HEK293T (cell line): ENCODE measurements at regions not wholly inside any gene's neighbourhood (a gene's known extent, or its start where the extent isn't known, plus 50 kb on each side); places are given as distances from the start of the nearest gene placed in this dataset.

Source experiments
- ARNT ChIP-seq: fragments of 450-650 bp; IDR thresholded peaks from 2 replicates; pipeline ENCODE4 v1.6.1; 2017; ENCODE audit warnings: mild to moderate bottlenecking
- BHLHE40 ChIP-seq: fragments of 450-650 bp; IDR thresholded peaks from 2 replicates; pipeline ENCODE4 v1.6.1; 2016; ENCODE audit warnings: mild to moderate bottlenecking, moderate library complexity, borderline replicate concordance
- CTBP1 ChIP-seq: fragments of 450-650 bp; IDR thresholded peaks from 2 replicates; pipeline ENCODE4 v1.6.1; 2016; ENCODE audit warnings: borderline replicate concordance
- ELF4 ChIP-seq: fragments of 450-650 bp; IDR thresholded peaks from 2 replicates; pipeline ENCODE4 v1.6.1; 2017; ENCODE audit warnings: antibody characterized with exemption
- FOXA1 ChIP-seq: fragments of 450-650 bp; IDR thresholded peaks from 2 replicates; pipeline ENCODE4 v1.6.1; 2016; ENCODE audit warnings: mild to moderate bottlenecking
- FOXK2 ChIP-seq: fragments of 450-650 bp; IDR thresholded peaks from 2 replicates; pipeline ENCODE4 v1.6.1; 2016; ENCODE audit warnings: mild to moderate bottlenecking
- FOXM1 ChIP-seq: fragments of 450-650 bp; IDR thresholded peaks from 2 replicates; pipeline ENCODE4 v1.6.1; 2017; ENCODE audit warnings: mild to moderate bottlenecking, borderline replicate concordance
- HDGF ChIP-seq: fragments of 450-650 bp; IDR thresholded peaks from 2 replicates; pipeline ENCODE4 v1.6.1; 2017; ENCODE audit warnings: antibody characterized with exemption, borderline replicate concordance
- PKNOX1 ChIP-seq: fragments of 450-650 bp; IDR thresholded peaks from 2 replicates; pipeline ENCODE4 v1.6.1; 2016
- SP1 ChIP-seq: fragments of 450-650 bp; IDR thresholded peaks from 2 replicates; pipeline ENCODE4 v1.6.1; 2017
- TARDBP ChIP-seq: fragments of 450-650 bp; IDR thresholded peaks from 2 replicates; pipeline ENCODE4 v1.6.1; 2016
- ZNF384 ChIP-seq: fragments of 450-650 bp; IDR thresholded peaks from 2 replicates; pipeline ENCODE4 v1.6.1; 2016

GRCh38 chr4:114229706-114230105, 250.3 kb upstream of the ARSJ start:
- TF ChIP-seq ARNT (no peak), PKNOX1 (no peak), FOXA1 (no peak), ELF4 (no peak), FOXK2 (no peak), CTBP1 (no peak), TARDBP (no peak), FOXM1 (no peak), SP1 (no peak), BHLHE40 (no peak), ZNF384 (no peak), HDGF (no peak)
